CD14-positive monocyte (primary cell): ENCODE measurements at regions not wholly inside any gene's neighbourhood (a gene's known extent, or its start where the extent isn't known, plus 50 kb on each side); places are given as distances from the start of the nearest gene placed in this dataset.

Experiments
- DNase-seq, 3 donors: peaks; one replicate each; pipeline ENCODE4 v3.0.0-alpha.2; 2011 to 2022
- H2AFZ ChIP-seq: 2 replicates; pipeline ENCODE4 v1.6.0; 2012; ENCODE audit warnings: mild to moderate bottlenecking, low read depth, low read length, inconsistent platforms; ENCODE audit not compliant: insufficient read depth, poor library complexity, severe bottlenecking
- H3K27ac ChIP-seq, 2 donors: 1 replicate in 1 of 2; 2 replicates in 1 of 2; pipeline ENCODE4 v1.5.1; 2012 to 2013; ENCODE audit warnings: low read length in 2 of 2, control low read depth in 1 of 2, inconsistent platforms in 1 of 2, low read depth in 1 of 2, mild to moderate bottlenecking in 1 of 2
- H3K27me3 ChIP-seq, 2 donors: one replicate each; pipeline versions ENCODE4 v1.6.0 to v1.6.1; 2011 to 2013; ENCODE audit warnings: low read length in 2 of 2; ENCODE audit not compliant: control insufficient read depth in 2 of 2, insufficient read depth in 2 of 2
- H3K36me3 ChIP-seq, 2 donors: replicated peaks in 1 of 2; 1 replicate in 1 of 2; 2 replicates in 1 of 2; pipeline versions ENCODE4 v1.5.1 to v1.6.1; 2012 to 2013; ENCODE audit warnings: low read length in 2 of 2, control low read depth in 1 of 2, inconsistent platforms in 1 of 2, mild to moderate bottlenecking in 1 of 2; ENCODE audit not compliant: insufficient read depth in 2 of 2, control insufficient read depth in 1 of 2
- H3K4me1 ChIP-seq, 2 donors: 1 replicate in 1 of 2; 2 replicates in 1 of 2; pipeline versions ENCODE4 v1.5.1 to v1.6.1; 2012 to 2013; ENCODE audit warnings: low read length in 2 of 2, control low read depth in 1 of 2, inconsistent platforms in 1 of 2, mild to moderate bottlenecking in 1 of 2, moderate library complexity in 1 of 2; ENCODE audit not compliant: insufficient read depth in 2 of 2, control insufficient read depth in 1 of 2
- H3K4me2 ChIP-seq: replicated peaks from 2 replicates; pipeline ENCODE3; 2012; ENCODE audit warnings: low read length, moderate library complexity, mild to moderate bottlenecking; ENCODE audit not compliant: poor library complexity, severe bottlenecking; ENCODE audit errors: extremely low read depth
- H3K4me3 ChIP-seq, 3 experiments: fragments of 200-600 bp in 1 of 3; sonication (generic) in 1 of 3; replicated peaks in 1 of 3; 1 replicate in 2 of 3; 2 replicates in 1 of 3; pipeline ENCODE4 v1.5.1; 2011 to 2013; ENCODE audit warnings: low read length in 3 of 3, mild to moderate bottlenecking in 3 of 3, control low read depth in 2 of 3, low read depth in 2 of 3, inconsistent platforms in 1 of 3, moderate library complexity in 1 of 3
- H3K79me2 ChIP-seq: 2 replicates; pipeline ENCODE4 v1.6.0; 2012; ENCODE audit warnings: mild to moderate bottlenecking, control low read depth, inconsistent platforms, low read length, moderate library complexity; ENCODE audit not compliant: insufficient read depth
- H3K9ac ChIP-seq: 2 replicates; pipeline ENCODE4 v1.6.0; 2017; ENCODE audit warnings: low read length, mild to moderate bottlenecking; ENCODE audit not compliant: insufficient read depth, poor library complexity, severe bottlenecking
- H3K9me3 ChIP-seq, 2 donors: replicated peaks in 1 of 2; 1 replicate in 1 of 2; 2 replicates in 1 of 2; pipeline versions ENCODE4 v1.5.1 to v1.6.1; 2012 to 2013; ENCODE audit warnings: low read length in 2 of 2, control low read depth in 1 of 2; ENCODE audit not compliant: control insufficient read depth in 1 of 2, insufficient read depth in 1 of 2
- H4K20me1 ChIP-seq: 2 replicates; pipeline ENCODE4 v1.6.0; 2012; ENCODE audit warnings: mild to moderate bottlenecking, low read length, control low read depth, moderate library complexity; ENCODE audit not compliant: insufficient read depth
- H3K27ac Mint-ChIP-seq, 7 donors: one replicate each; pipeline ENCODE4 v1.8.0; 2020; ENCODE audit warnings: mild to moderate bottlenecking in 7 of 7, mixed read lengths in 7 of 7, moderate library complexity in 6 of 7, inconsistent platforms in 2 of 7
- H3K27me3 Mint-ChIP-seq, 3 donors: one replicate each; pipeline ENCODE4 v1.8.0; 2021 to 2022; ENCODE audit warnings: low read depth in 3 of 3, mild to moderate bottlenecking in 3 of 3, mixed read lengths in 3 of 3, moderate library complexity in 3 of 3, inconsistent platforms in 1 of 3
- H3K36me3 Mint-ChIP-seq, 2 donors: one replicate each; pipeline ENCODE4 v1.8.0; 2020; ENCODE audit warnings: mixed read lengths in 2 of 2, inconsistent platforms in 1 of 2, mild to moderate bottlenecking in 1 of 2
- H3K4me1 Mint-ChIP-seq: one replicate; pipeline ENCODE4 v1.8.0; 2020; ENCODE audit warnings: mild to moderate bottlenecking, mixed read lengths
- H3K4me3 Mint-ChIP-seq, 2 donors: one replicate each; pipeline ENCODE4 v1.8.0; 2020; ENCODE audit warnings: mild to moderate bottlenecking in 2 of 2, mixed read lengths in 2 of 2, moderate library complexity in 1 of 2
- H3K9me3 Mint-ChIP-seq, 7 donors: one replicate each; pipeline ENCODE4 v1.8.0; 2020 to 2022; ENCODE audit warnings: mixed read lengths in 7 of 7, mild to moderate bottlenecking in 6 of 7, moderate library complexity in 6 of 7, inconsistent platforms in 2 of 7
- CTCF ChIP-seq: fragments of 200-600 bp; IDR thresholded peaks from one replicate; pipeline ENCODE4 v1.8.0; 2022; ENCODE audit warnings: antibody characterized with exemption, mild to moderate bottlenecking
- WGBS: methylation state at CpG from one replicate; pipeline ENCODE4 v1.1.5; 2013; ENCODE audit warnings: missing lambda C conversion rate; ENCODE audit not compliant: insufficient coverage; 5-methylcytosine and 5-hydroxymethylcytosine counted together
- intact Hi-C, 2 donors: fragments of 100-400 bp; cut with micrococcal nuclease; formaldehyde crosslinking; loops; one replicate each; pipeline versions ENCODE4 v1.15.0 to v1.15.1; 2023

GRCh38 chr6:3618642-3619041 is 132.9 kb downstream of the PXDC1 start:
- Mint-ChIP-seq H3K27me3 (peaks cover 2 to 8% (median 6%) of the 10 kb centered on the region in 3 donors), H3K27ac (no peak overlapping the region), H3K4me3 (no peak overlapping the region), H3K9me3 (peaks cover 0 to 3% (median 0%) of the 10 kb centered on the region in 7 donors), H3K36me3 (no peaks in the 10 kb centered on the region), H3K4me1 (peaks cover 4% of the 10 kb centered on the region)
- Histone ChIP-seq H2AFZ (no peak overlapping the region), H3K4me1 (no peaks in the 10 kb centered on the region), H4K20me1 (no peaks in the 10 kb centered on the region), H3K9ac (no peak overlapping the region), H3K27ac (no peak overlapping the region), H3K79me2 (no peaks in the 10 kb centered on the region), H3K4me2 (no peak overlapping the region), H3K9me3 (no peaks in the 10 kb centered on the region), H3K4me3 (no peak overlapping the region), H3K27me3 (peaks cover 0 to 4% of the 10 kb centered on the region in 2 donors), H3K36me3 (no peaks in the 10 kb centered on the region)
- no peak for DNase-seq
- WGBS: no CpG with 5 or more reads among the region's 2 CpGs
- intact Hi-C loops: no loop called here
- no peak for TF ChIP-seq CTCF

GRCh38 chr6:3617681-3618311 is 133.7 kb downstream of the PXDC1 start:
- no peaks in the 10 kb centered on the region for H3K4me1 ChIP-seq
- H3K27me3 ChIP-seq: no peaks in the 10 kb centered on the region
- intact Hi-C loops: no loop called here
- H3K9me3 ChIP-seq: no peaks in the 10 kb centered on the region
- Mint-ChIP-seq H3K36me3 (no peaks in the 10 kb centered on the region), H3K27ac (no peak overlapping the region), H3K4me1 (no peaks in the 10 kb centered on the region), H3K9me3 (no peaks in the 10 kb centered on the region), H3K27me3 (peaks cover 2% of the 10 kb centered on the region in 3 donors), H3K4me3 (no peak overlapping the region)
- TF ChIP-seq CTCF: no peak
- no peak overlapping the region for H2AFZ ChIP-seq
- 93% methylated on average over 24 of the region's 29 CpGs for WGBS
- H3K4me2 ChIP-seq: no peak overlapping the region
- H3K79me2 ChIP-seq: no peaks in the 10 kb centered on the region
- no peak overlapping the region for H3K27ac ChIP-seq
- no peaks in the 10 kb centered on the region for H3K36me3 ChIP-seq
- H4K20me1 ChIP-seq: no peaks in the 10 kb centered on the region
- H3K4me3 ChIP-seq: no peak overlapping the region
- no peak for DNase-seq
- H3K9ac ChIP-seq: no peak overlapping the region
